Adrenal gland (tissue), 9 donors: ENCODE measurements at regions not wholly inside any gene's neighbourhood (a gene's known extent, or its start where the extent isn't known, plus 50 kb on each side); places are given as distances from the start of the nearest gene placed in this dataset.

Experiments
- DNase-seq, 7 donors: peaks; one replicate each; pipeline ENCODE4 v3.0.0-alpha.2; 2019 to 2020
- H3K27ac ChIP-seq, 5 donors: fragments of 200-600 bp; sonication (generic) in 4 of 5; 1 replicate in 3 of 5; 2 replicates in 2 of 5; pipeline versions ENCODE4 v1.5.1 to v1.8.0; 2016 to 2020; ENCODE audit warnings: mild to moderate bottlenecking in 1 of 5
- H3K27me3 ChIP-seq: fragments of 200-600 bp; 2 replicates; pipeline ENCODE4 v1.8.0; 2021
- H3K36me3 ChIP-seq, 2 donors: fragments of 200-600 bp; replicated peaks in 1 of 2; 1 replicate in 1 of 2; 2 replicates in 1 of 2; pipeline versions ENCODE4 v1.5.1 to v1.8.0; 2018 to 2022
- H3K4me1 ChIP-seq, 2 donors: fragments of 200-600 bp; replicated peaks in 1 of 2; 1 replicate in 1 of 2; 2 replicates in 1 of 2; pipeline versions ENCODE4 v1.5.1 to v1.8.0; 2018 to 2021
- H3K4me3 ChIP-seq, 4 donors: fragments of 200-600 bp; sonication (generic) in 3 of 4; one replicate each; pipeline ENCODE4 v1.5.1; 2016 to 2018
- H3K9me3 ChIP-seq, 3 donors: fragments of 200-600 bp; sonication (generic) in 1 of 3; replicated peaks in 1 of 3; 1 replicate in 2 of 3; 2 replicates in 1 of 3; pipeline versions ENCODE4 v1.5.1 to v1.8.0; 2016 to 2021
- CTCF ChIP-seq, 6 experiments: fragments of 450-650 bp in 4 of 6; fragments of 200-600 bp in 2 of 6; sonication (generic) in 1 of 6; IDR thresholded peaks; 1 replicate in 5 of 6; 2 replicates in 1 of 6; pipeline versions ENCODE4 v1.5.1 to v1.8.0; 2016 to 2021; ENCODE audit warnings: antibody characterized with exemption in 6 of 6, mild to moderate bottlenecking in 2 of 6, moderate library complexity in 1 of 6
- POLR2A ChIP-seq, 2 donors: fragments of 450-650 bp; IDR thresholded peaks; one replicate each; pipeline ENCODE4 v1.6.1; 2017; ENCODE audit warnings: antibody characterized with exemption in 2 of 2, mild to moderate bottlenecking in 2 of 2, moderate library complexity in 1 of 2
- WGBS, 4 donors: extraction: QIAGEN DNeasy Blood & Tissue Kit in 2 of 4; methylation state at CpG; one replicate each; pipeline versions ENCODE4 v1.1.5 to v1.1.7; 2013 to 2017; 5-methylcytosine and 5-hydroxymethylcytosine counted together
- intact Hi-C, 2 donors: fragments of 100-400 bp; cut with DNase I; formaldehyde crosslinking; loops; one replicate each; pipeline versions ENCODE4 v1.14.1 to v1.15.0; 2022 to 2023
- donor health status: healthy with polysubstance abuse.
- donor health status: Bipolar disorder and iron deficiency.
- donor health status: DM: yes; HTN: yes; CAD: no.
- donor health status: DM: no; HTN: no; CAD: no.
- donor health status: DM: no; HTN: no; CAD: no.

GRCh38 chr5:98573834-98574320 is 199.6 kb upstream of the RGMB start:
- TF ChIP-seq CTCF (IDR thresholded peaks at IDR 0.05) (no peak), POLR2A (IDR thresholded peaks at IDR 0.05) (no peak)
- Histone ChIP-seq H3K4me1 (peaks cover 0 to 5% of the 10 kb centered on the region in 2 donors), H3K4me3 (no peak overlapping the region), H3K9me3 (no peaks in the 10 kb centered on the region), H3K27me3 (no peaks in the 10 kb centered on the region), H3K27ac (no peak overlapping the region), H3K36me3 (no peaks in the 10 kb centered on the region)
- intact Hi-C loops: no loop called here
- DNase-seq: no peak
- WGBS, 4 donors: 87 to 90% (median 89%) methylated on average over 4 of the region's 4 CpGs

- no peak for DNase-seq
- H3K4me3 ChIP-seq: no peak overlapping the region
- H3K4me1 ChIP-seq: no peaks in the 10 kb centered on the region
- no peaks in the 10 kb centered on the region for H3K9me3 ChIP-seq
- intact Hi-C loops: no loop called here
- H3K27me3 ChIP-seq: no peaks in the 10 kb centered on the region
- 86 to 93% (median 91%) methylated on average over 18 to 20 of the region's 20 CpGs for WGBS, 4 donors
- TF ChIP-seq CTCF (IDR thresholded peaks at IDR 0.05): no peak
- no peaks in the 10 kb centered on the region for H3K36me3 ChIP-seq
- no peak overlapping the region for H3K27ac ChIP-seq
Observed at GRCh38 chr5:98576275-98576674, 197.2 kb upstream of the RGMB start.

DNA sequence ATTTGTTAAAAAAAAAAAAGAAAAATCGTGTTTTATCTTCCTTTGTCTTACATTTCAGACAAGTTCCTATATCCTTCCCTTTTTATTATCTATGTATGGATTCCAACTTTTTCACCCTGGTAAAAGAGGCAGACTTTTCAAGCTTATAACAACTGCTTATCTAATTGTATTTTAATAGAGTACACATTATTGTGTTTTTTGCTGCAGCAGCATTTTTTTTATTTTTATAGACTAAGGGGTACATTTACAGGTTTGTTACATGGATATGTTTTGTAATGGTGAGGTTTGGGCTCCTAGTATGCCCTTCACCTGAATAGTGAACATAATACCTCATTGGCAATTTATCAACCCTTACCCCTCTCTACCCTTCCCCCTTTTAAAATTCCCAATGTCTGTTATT is 195.0 kb upstream of the RGMB start:
- intact Hi-C loops: no loop called here
- Histone ChIP-seq H3K36me3 (no peaks in the 10 kb centered on the region), H3K4me3 (no peak overlapping the region), H3K27ac (no peak overlapping the region), H3K27me3 (no peaks in the 10 kb centered on the region), H3K9me3 (no peaks in the 10 kb centered on the region), H3K4me1 (no peaks in the 10 kb centered on the region)
- no peak for DNase-seq
- TF ChIP-seq POLR2A (IDR thresholded peaks at IDR 0.05) (no peak), CTCF (IDR thresholded peaks at IDR 0.05) (no peak)
- WGBS, 4 donors: 49 to 77% (median 70%) methylated on average over 1 of the region's 1 CpG

GRCh38 chr5:98581112-98581997 is 192.1 kb upstream of the RGMB start:
- peaks cover 0 to 2% of the 10 kb centered on the region in 2 donors for H3K4me1 ChIP-seq
- H3K9me3 ChIP-seq: no peaks in the 10 kb centered on the region
- no peak overlapping the region for H3K4me3 ChIP-seq
- TF ChIP-seq POLR2A (IDR thresholded peaks at IDR 0.05) (no peak), CTCF (IDR thresholded peaks at IDR 0.05) (no peak)
- peak in 1 of 7 donors; percentile 2 for DNase-seq
- intact Hi-C loops: no loop called here
- H3K27me3 ChIP-seq: no peaks in the 10 kb centered on the region
- H3K36me3 ChIP-seq: no peaks in the 10 kb centered on the region
- 78 to 90% (median 85%) methylated on average over 1 of the region's 1 CpG for WGBS, 4 donors
- H3K27ac ChIP-seq: no peak overlapping the region
